CD14-positive monocyte (primary cell): ENCODE measurements at regions not wholly inside any gene's neighbourhood (a gene's known extent, or its start where the extent isn't known, plus 50 kb on each side); places are given as distances from the start of the nearest gene placed in this dataset.

Experiments used
- DNase-seq, 3 donors: peaks; one replicate each; pipeline ENCODE4 v3.0.0-alpha.2; 2011 to 2022
- H2AFZ ChIP-seq: 2 replicates; pipeline ENCODE4 v1.6.0; 2012; ENCODE audit warnings: mild to moderate bottlenecking, low read depth, low read length, inconsistent platforms; ENCODE audit not compliant: insufficient read depth, poor library complexity, severe bottlenecking
- H3K27ac ChIP-seq, 2 donors: 1 replicate in 1 of 2; 2 replicates in 1 of 2; pipeline ENCODE4 v1.5.1; 2012 to 2013; ENCODE audit warnings: low read length in 2 of 2, control low read depth in 1 of 2, inconsistent platforms in 1 of 2, low read depth in 1 of 2, mild to moderate bottlenecking in 1 of 2
- H3K27me3 ChIP-seq, 2 donors: one replicate each; pipeline versions ENCODE4 v1.6.0 to v1.6.1; 2011 to 2013; ENCODE audit warnings: low read length in 2 of 2; ENCODE audit not compliant: control insufficient read depth in 2 of 2, insufficient read depth in 2 of 2
- H3K36me3 ChIP-seq, 2 donors: replicated peaks in 1 of 2; 1 replicate in 1 of 2; 2 replicates in 1 of 2; pipeline versions ENCODE4 v1.5.1 to v1.6.1; 2012 to 2013; ENCODE audit warnings: low read length in 2 of 2, control low read depth in 1 of 2, inconsistent platforms in 1 of 2, mild to moderate bottlenecking in 1 of 2; ENCODE audit not compliant: insufficient read depth in 2 of 2, control insufficient read depth in 1 of 2
- H3K4me1 ChIP-seq, 2 donors: 1 replicate in 1 of 2; 2 replicates in 1 of 2; pipeline versions ENCODE4 v1.5.1 to v1.6.1; 2012 to 2013; ENCODE audit warnings: low read length in 2 of 2, control low read depth in 1 of 2, inconsistent platforms in 1 of 2, mild to moderate bottlenecking in 1 of 2, moderate library complexity in 1 of 2; ENCODE audit not compliant: insufficient read depth in 2 of 2, control insufficient read depth in 1 of 2
- H3K4me2 ChIP-seq: replicated peaks from 2 replicates; pipeline ENCODE3; 2012; ENCODE audit warnings: low read length, moderate library complexity, mild to moderate bottlenecking; ENCODE audit not compliant: poor library complexity, severe bottlenecking; ENCODE audit errors: extremely low read depth
- H3K4me3 ChIP-seq, 3 experiments: fragments of 200-600 bp in 1 of 3; sonication (generic) in 1 of 3; replicated peaks in 1 of 3; 1 replicate in 2 of 3; 2 replicates in 1 of 3; pipeline ENCODE4 v1.5.1; 2011 to 2013; ENCODE audit warnings: low read length in 3 of 3, mild to moderate bottlenecking in 3 of 3, control low read depth in 2 of 3, low read depth in 2 of 3, inconsistent platforms in 1 of 3, moderate library complexity in 1 of 3
- H3K79me2 ChIP-seq: 2 replicates; pipeline ENCODE4 v1.6.0; 2012; ENCODE audit warnings: mild to moderate bottlenecking, control low read depth, inconsistent platforms, low read length, moderate library complexity; ENCODE audit not compliant: insufficient read depth
- H3K9ac ChIP-seq: 2 replicates; pipeline ENCODE4 v1.6.0; 2017; ENCODE audit warnings: low read length, mild to moderate bottlenecking; ENCODE audit not compliant: insufficient read depth, poor library complexity, severe bottlenecking
- H3K9me3 ChIP-seq, 2 donors: replicated peaks in 1 of 2; 1 replicate in 1 of 2; 2 replicates in 1 of 2; pipeline versions ENCODE4 v1.5.1 to v1.6.1; 2012 to 2013; ENCODE audit warnings: low read length in 2 of 2, control low read depth in 1 of 2; ENCODE audit not compliant: control insufficient read depth in 1 of 2, insufficient read depth in 1 of 2
- H4K20me1 ChIP-seq: 2 replicates; pipeline ENCODE4 v1.6.0; 2012; ENCODE audit warnings: mild to moderate bottlenecking, low read length, control low read depth, moderate library complexity; ENCODE audit not compliant: insufficient read depth
- H3K27ac Mint-ChIP-seq, 7 donors: one replicate each; pipeline ENCODE4 v1.8.0; 2020; ENCODE audit warnings: mild to moderate bottlenecking in 7 of 7, mixed read lengths in 7 of 7, moderate library complexity in 6 of 7, inconsistent platforms in 2 of 7
- H3K27me3 Mint-ChIP-seq, 3 donors: one replicate each; pipeline ENCODE4 v1.8.0; 2021 to 2022; ENCODE audit warnings: low read depth in 3 of 3, mild to moderate bottlenecking in 3 of 3, mixed read lengths in 3 of 3, moderate library complexity in 3 of 3, inconsistent platforms in 1 of 3
- H3K36me3 Mint-ChIP-seq, 2 donors: one replicate each; pipeline ENCODE4 v1.8.0; 2020; ENCODE audit warnings: mixed read lengths in 2 of 2, inconsistent platforms in 1 of 2, mild to moderate bottlenecking in 1 of 2
- H3K4me1 Mint-ChIP-seq: one replicate; pipeline ENCODE4 v1.8.0; 2020; ENCODE audit warnings: mild to moderate bottlenecking, mixed read lengths
- H3K4me3 Mint-ChIP-seq, 2 donors: one replicate each; pipeline ENCODE4 v1.8.0; 2020; ENCODE audit warnings: mild to moderate bottlenecking in 2 of 2, mixed read lengths in 2 of 2, moderate library complexity in 1 of 2
- H3K9me3 Mint-ChIP-seq, 7 donors: one replicate each; pipeline ENCODE4 v1.8.0; 2020 to 2022; ENCODE audit warnings: mixed read lengths in 7 of 7, mild to moderate bottlenecking in 6 of 7, moderate library complexity in 6 of 7, inconsistent platforms in 2 of 7
- CTCF ChIP-seq: fragments of 200-600 bp; IDR thresholded peaks from one replicate; pipeline ENCODE4 v1.8.0; 2022; ENCODE audit warnings: antibody characterized with exemption, mild to moderate bottlenecking
- WGBS: methylation state at CpG from one replicate; pipeline ENCODE4 v1.1.5; 2013; ENCODE audit warnings: missing lambda C conversion rate; ENCODE audit not compliant: insufficient coverage; 5-methylcytosine and 5-hydroxymethylcytosine counted together
- intact Hi-C, 2 donors: fragments of 100-400 bp; cut with micrococcal nuclease; formaldehyde crosslinking; loops; one replicate each; pipeline versions ENCODE4 v1.15.0 to v1.15.1; 2023

- DNase-seq = no peak
- no peak overlapping the region for H2AFZ ChIP-seq
- H3K27ac ChIP-seq = no peak overlapping the region
- H3K9me3 ChIP-seq = peaks cover 0 to 14% of the 10 kb centered on the region in 2 donors
- no peaks in the 10 kb centered on the region for H3K79me2 ChIP-seq
- no peaks in the 10 kb centered on the region for H3K4me1 Mint-ChIP-seq
- H3K9ac ChIP-seq = no peak overlapping the region
- H3K4me3 Mint-ChIP-seq = no peak overlapping the region
- H3K27me3 Mint-ChIP-seq = no peaks in the 10 kb centered on the region
- H3K4me1 ChIP-seq = no peaks in the 10 kb centered on the region
- no peaks in the 10 kb centered on the region for H3K36me3 ChIP-seq
- no peak overlapping the region for H3K27ac Mint-ChIP-seq
- H3K4me3 ChIP-seq = no peak overlapping the region
- H3K27me3 ChIP-seq = no peaks in the 10 kb centered on the region
- intact Hi-C loops = no loop called here
- 92% methylated on average over 4 of the region's 7 CpGs for WGBS
- peaks cover 0 to 13% (median 5%) of the 10 kb centered on the region in 7 donors for H3K9me3 Mint-ChIP-seq
- H3K4me2 ChIP-seq = no peak overlapping the region
- no peaks in the 10 kb centered on the region for H3K36me3 Mint-ChIP-seq
- H4K20me1 ChIP-seq = no peaks in the 10 kb centered on the region
- no peak for TF ChIP-seq CTCF
These were observed 621.9 kb downstream of the LRFN5 start for GRCh38 chr14:42228611-42229010.

- peak in 1 of 3 donors; percentile 0 for DNase-seq
- Mint-ChIP-seq H3K4me3 (no peak overlapping the region), H3K36me3 (no peaks in the 10 kb centered on the region), H3K27me3 (peaks cover 0 to 1% (median 0%) of the 10 kb centered on the region in 3 donors), H3K9me3 (peaks cover 0 to 6% (median 1%) of the 10 kb centered on the region in 7 donors), H3K4me1 (no peaks in the 10 kb centered on the region), H3K27ac (no peak overlapping the region)
- H3K79me2 ChIP-seq = no peaks in the 10 kb centered on the region
- no peak overlapping the region for H2AFZ ChIP-seq
- H3K36me3 ChIP-seq = no peaks in the 10 kb centered on the region
- H3K4me3 ChIP-seq = no peak overlapping the region
- H3K27ac ChIP-seq = no peak overlapping the region
- H3K4me2 ChIP-seq = no peak overlapping the region
- intact Hi-C loops = no loop called here
- TF ChIP-seq CTCF = peak; percentile 69
- H4K20me1 ChIP-seq = no peaks in the 10 kb centered on the region
- H3K27me3 ChIP-seq = no peaks in the 10 kb centered on the region
- H3K9me3 ChIP-seq = peaks cover 0 to 10% of the 10 kb centered on the region in 2 donors
- no peak overlapping the region for H3K9ac ChIP-seq
- no CpG with 5 or more reads among the region's 2 CpGs for WGBS
- no peaks in the 10 kb centered on the region for H3K4me1 ChIP-seq
These were observed 617.6 kb downstream of the LRFN5 start for GRCh38 chr14:42224053-42224888.
